ENCODE measurements at regions not wholly inside any gene's neighbourhood (a gene's known extent, or its start where the extent isn't known, plus 50 kb on each side); places are given as distances from the start of the nearest gene placed in this dataset.

- no peak for DNase-seq (ENCODE audit: low read depth, low spot score)
- H3K4me1 ChIP-seq (ENCODE audit: control insufficient read depth, insufficient read depth, low read length), result no peaks in the 10 kb centered on the region; the same call in 1 of the 2 replicates
- ChIA-PET CTCF (no interaction called here), POLR2A (no interaction called here), SMC1A (ENCODE audit: uncharacterized antibody, unreplicated experiment) (interaction anchor here (1.1 to 1.4 kb wide), 2 partner anchors 19 to 35 kb away, joined by 3 read pairs; no protein-coding TSS in a partner anchor), RAD21 (ENCODE audit: unreplicated experiment) (interaction anchor here (1.4 kb wide), 1 partner anchor 10 kb away, joined by 3 read pairs; no protein-coding TSS in a partner anchor)
- no peaks in the 10 kb centered on the region; the same call in 2 of the 3 replicates for H3K9me3 ChIP-seq (replicated peaks; ENCODE audit: control insufficient read depth, insufficient read depth, low read length)
- H3K9ac ChIP-seq (ENCODE audit: control insufficient read depth, insufficient read depth, low read length), result no peak overlapping the region
- no peaks in the 10 kb centered on the region for H3K27me3 ChIP-seq (replicated peaks in 1 of 2; ENCODE audit: control insufficient read depth in 2 of 2, insufficient read depth in 2 of 2, low read length in 1 of 2)
- no peak for FAIRE-seq
- intact Hi-C loops (cut with micrococcal nuclease; ENCODE audit: unreplicated experiment), result no loop called here
- no peaks in the 10 kb centered on the region for H4K20me1 ChIP-seq (ENCODE audit: control insufficient read depth, insufficient read depth)
- BruUV-seq (replicated peaks), result no TSS peak
- in situ Hi-C loops (cut with MboI), result no loop called here
- WGBS (ENCODE audit: insufficient coverage, insufficient replicate concordance, low lambda C conversion rate, missing lambda C conversion rate), result 0% methylated on average over 1 of the region's 1 CpG
- H3K36me3 ChIP-seq (ENCODE audit: control insufficient read depth in 2 of 2, insufficient read depth in 2 of 2, low read length in 1 of 2), result no peaks in the 10 kb centered on the region
- ATAC-seq, result no peak
- no peak overlapping the region for H3K27ac ChIP-seq (ENCODE audit: control insufficient read depth, insufficient read depth)
- H2AFZ ChIP-seq (ENCODE audit: control insufficient read depth, low read depth, low read length), result no peak overlapping the region
- no peak overlapping the region for H3K4me2 ChIP-seq (ENCODE audit: control insufficient read depth, insufficient read depth)
- no peak overlapping the region for H3K4me3 ChIP-seq
- no peaks in the 10 kb centered on the region for H3K79me2 ChIP-seq (ENCODE audit: control insufficient read depth, insufficient read depth, low read length)
- TF ChIP-seq PBX3 (IDR thresholded peaks at IDR 0.05; ENCODE audit: insufficient replicate concordance, low read depth, low read length), result no peak
- TF ChIP-seq MTA3 (IDR thresholded peaks at IDR 0.05; ENCODE audit: borderline replicate concordance, low read length), result no peak
- TF ChIP-seq ZNF687 (IDR thresholded peaks at IDR 0.05), result no peak
- TF ChIP-seq CEBPZ (IDR thresholded peaks at IDR 0.05; ENCODE audit: low read depth, low read length), result no peak
- TF ChIP-seq SREBF2 (IDR thresholded peaks at IDR 0.05; ENCODE audit: low read length), result no peak
- no peak for TF ChIP-seq EP300 (IDR thresholded peaks at IDR 0.05; ENCODE audit: borderline replicate concordance in 1 of 2, control insufficient read depth in 1 of 2, low read depth in 2 of 2, low read length in 2 of 2)
- TF ChIP-seq SMAD1 (IDR thresholded peaks at IDR 0.05; ENCODE audit: low read depth, partially characterized antibody), result no peak
- TF ChIP-seq EZH2 (IDR thresholded peaks at IDR 0.05; ENCODE audit: borderline replicate concordance, control insufficient read depth, low read depth, low read length), result no peak
- no peak for TF ChIP-seq MYB (IDR thresholded peaks at IDR 0.05; ENCODE audit: borderline replicate concordance, low read depth, low read length)
- TF ChIP-seq WRNIP1 (IDR thresholded peaks at IDR 0.05; ENCODE audit: borderline replicate concordance, low read depth, low read length), result no peak
- no peak for TF ChIP-seq ZNF622 (IDR thresholded peaks at IDR 0.05)
- no peak for TF ChIP-seq FOXM1 (IDR thresholded peaks at IDR 0.05; ENCODE audit: low read depth, low read length)
- TF ChIP-seq HDAC6 (IDR thresholded peaks at IDR 0.05; ENCODE audit: unreplicated experiment), result no peak
- TF ChIP-seq IKZF1 (conservative IDR thresholded peaks at IDR 0.05), result no peak
These were observed 51.5 kb upstream of the POU2AF2 start for GRCh38 chr11:111193924-111194490.

Data from GM12878 (cell line).